ENCODE measurements at regions not wholly inside any gene's neighbourhood (a gene's known extent, or its start where the extent isn't known, plus 50 kb on each side); places are given as distances from the start of the nearest gene placed in this dataset.

DNA sequence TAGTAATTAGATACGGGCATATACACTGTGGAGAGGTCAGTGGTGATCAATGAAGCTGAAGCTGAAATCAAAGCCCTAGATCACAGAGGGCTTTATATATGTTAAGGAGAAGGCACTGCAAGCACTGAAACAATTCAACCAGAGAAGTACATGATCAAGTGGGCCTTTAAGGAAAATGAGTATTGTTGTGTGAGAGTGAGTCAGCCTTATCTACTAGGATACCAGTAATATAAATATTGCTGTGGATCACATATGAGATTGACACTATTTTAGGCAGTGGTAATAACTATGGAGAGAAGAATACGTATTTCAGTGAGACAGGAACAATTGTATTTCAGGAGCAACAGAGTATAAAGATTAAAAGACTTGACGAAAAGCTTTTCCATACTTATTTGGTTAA is 1172.2 kb upstream of the GJE1 start:
- TF ChIP-seq, protein P1, sequence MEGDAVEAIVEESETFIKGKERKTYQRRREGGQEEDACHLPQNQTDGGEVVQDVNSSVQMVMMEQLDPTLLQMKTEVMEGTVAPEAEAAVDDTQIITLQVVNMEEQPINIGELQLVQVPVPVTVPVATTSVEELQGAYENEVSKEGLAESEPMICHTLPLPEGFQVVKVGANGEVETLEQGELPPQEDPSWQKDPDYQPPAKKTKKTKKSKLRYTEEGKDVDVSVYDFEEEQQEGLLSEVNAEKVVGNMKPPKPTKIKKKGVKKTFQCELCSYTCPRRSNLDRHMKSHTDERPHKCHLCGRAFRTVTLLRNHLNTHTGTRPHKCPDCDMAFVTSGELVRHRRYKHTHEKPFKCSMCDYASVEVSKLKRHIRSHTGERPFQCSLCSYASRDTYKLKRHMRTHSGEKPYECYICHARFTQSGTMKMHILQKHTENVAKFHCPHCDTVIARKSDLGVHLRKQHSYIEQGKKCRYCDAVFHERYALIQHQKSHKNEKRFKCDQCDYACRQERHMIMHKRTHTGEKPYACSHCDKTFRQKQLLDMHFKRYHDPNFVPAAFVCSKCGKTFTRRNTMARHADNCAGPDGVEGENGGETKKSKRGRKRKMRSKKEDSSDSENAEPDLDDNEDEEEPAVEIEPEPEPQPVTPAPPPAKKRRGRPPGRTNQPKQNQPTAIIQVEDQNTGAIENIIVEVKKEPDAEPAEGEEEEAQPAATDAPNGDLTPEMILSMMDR (IDR thresholded peaks at IDR 0.05) = no peak
- TF ChIP-seq EZH2phosphoT487 (IDR thresholded peaks at IDR 0.05) (no peak), EZH2 (IDR thresholded peaks at IDR 0.05) (no peak)
